ENCODE measurements at regions not wholly inside any gene's neighbourhood (a gene's known extent, or its start where the extent isn't known, plus 50 kb on each side); places are given as distances from the start of the nearest gene placed in this dataset.
"Not testable (repeated sequence)": the region's sequence is repeated elsewhere in the genome, so short reads cannot be mapped to it uniquely, and the experiment has no call there.

DNA sequence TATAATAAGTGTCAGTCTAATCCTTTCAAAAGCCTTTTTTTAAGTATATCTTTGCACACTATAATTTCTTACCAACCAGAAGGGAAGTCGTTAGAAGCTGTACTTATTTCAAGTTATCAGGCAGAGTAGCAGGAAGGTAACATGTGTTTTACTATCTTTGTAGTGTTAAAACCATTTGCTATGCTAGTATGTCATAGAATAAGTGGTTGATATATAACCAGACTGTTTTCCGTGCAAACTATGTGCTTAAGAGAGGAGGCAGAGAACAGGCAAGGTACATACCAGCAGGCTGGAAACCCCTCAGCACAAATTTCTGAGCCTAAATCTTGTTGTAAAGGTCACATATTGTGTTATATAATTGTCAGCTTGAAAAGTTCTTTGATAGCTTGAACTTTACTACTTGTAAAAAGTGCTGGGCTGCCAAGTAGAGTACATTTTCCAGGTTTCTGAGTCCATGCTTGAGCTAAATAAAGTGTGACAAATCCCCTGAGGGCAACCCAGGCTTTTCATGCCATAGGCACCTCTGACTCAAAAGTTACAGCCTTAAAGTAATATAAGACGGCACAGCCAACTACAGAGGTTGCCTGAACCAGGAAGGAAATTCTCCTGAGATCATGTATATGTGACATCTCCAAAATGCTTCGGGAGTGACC is 1297.4 kb downstream of the PCDH9 start:
- TF ChIP-seq, protein P1, sequence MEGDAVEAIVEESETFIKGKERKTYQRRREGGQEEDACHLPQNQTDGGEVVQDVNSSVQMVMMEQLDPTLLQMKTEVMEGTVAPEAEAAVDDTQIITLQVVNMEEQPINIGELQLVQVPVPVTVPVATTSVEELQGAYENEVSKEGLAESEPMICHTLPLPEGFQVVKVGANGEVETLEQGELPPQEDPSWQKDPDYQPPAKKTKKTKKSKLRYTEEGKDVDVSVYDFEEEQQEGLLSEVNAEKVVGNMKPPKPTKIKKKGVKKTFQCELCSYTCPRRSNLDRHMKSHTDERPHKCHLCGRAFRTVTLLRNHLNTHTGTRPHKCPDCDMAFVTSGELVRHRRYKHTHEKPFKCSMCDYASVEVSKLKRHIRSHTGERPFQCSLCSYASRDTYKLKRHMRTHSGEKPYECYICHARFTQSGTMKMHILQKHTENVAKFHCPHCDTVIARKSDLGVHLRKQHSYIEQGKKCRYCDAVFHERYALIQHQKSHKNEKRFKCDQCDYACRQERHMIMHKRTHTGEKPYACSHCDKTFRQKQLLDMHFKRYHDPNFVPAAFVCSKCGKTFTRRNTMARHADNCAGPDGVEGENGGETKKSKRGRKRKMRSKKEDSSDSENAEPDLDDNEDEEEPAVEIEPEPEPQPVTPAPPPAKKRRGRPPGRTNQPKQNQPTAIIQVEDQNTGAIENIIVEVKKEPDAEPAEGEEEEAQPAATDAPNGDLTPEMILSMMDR (IDR thresholded peaks at IDR 0.05), result no peak
- H3K79me2 ChIP-seq, result no peaks in the 10 kb centered on the region

DNA sequence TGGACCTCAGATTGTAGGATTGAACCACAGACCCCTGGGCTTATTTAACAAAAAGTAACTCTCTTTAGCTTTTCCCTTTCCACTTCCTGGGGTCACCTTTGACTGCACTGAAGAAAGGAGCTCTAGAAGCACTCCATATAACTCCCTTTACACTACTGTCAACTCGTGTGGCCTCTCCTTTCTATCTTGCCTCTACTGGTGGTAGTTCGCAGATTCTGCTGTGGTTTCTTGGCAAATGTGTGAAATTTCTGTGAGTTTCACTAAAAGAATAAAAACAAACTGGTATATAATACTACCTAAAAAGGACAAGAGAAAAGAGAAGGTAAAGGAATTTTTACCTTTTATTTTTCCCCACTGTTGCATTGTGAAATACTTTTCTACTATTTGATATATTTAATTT is 1298.1 kb downstream of the PCDH9 start:
- H3K27ac ChIP-seq, result no peak overlapping the region
- H3K9me3 ChIP-seq (ENCODE audit: control insufficient read depth, low read length), result no peaks in the 10 kb centered on the region
- no peaks in the 10 kb centered on the region for H3K27me3 ChIP-seq (ENCODE audit: control insufficient read depth, insufficient read depth, low read length)
- H3K79me2 ChIP-seq, result no peaks in the 10 kb centered on the region
- TF ChIP-seq, protein P1 (IDR thresholded peaks at IDR 0.05), result no peak
- no peaks in the 10 kb centered on the region for H3K36me3 ChIP-seq (ENCODE audit: control insufficient read depth, insufficient read depth, low read length)
- no peak overlapping the region for H3K4me2 ChIP-seq (ENCODE audit: low read length)
- no peak overlapping the region for H3K9ac ChIP-seq
- no peaks in the 10 kb centered on the region for H3K4me1 ChIP-seq
- no peak overlapping the region for H2AFZ ChIP-seq
- H3K4me3 ChIP-seq (ENCODE audit: low read depth, low read length), result no peak overlapping the region

More for the DNA sequence above, 1297.4 kb downstream of the PCDH9 start:
- Histone ChIP-seq H3K4me2 (ENCODE audit: low read length) (no peak overlapping the region), H3K4me1 (no peaks in the 10 kb centered on the region), H3K4me3 (ENCODE audit: low read depth, low read length) (no peak overlapping the region), H3K27me3 (ENCODE audit: control insufficient read depth, insufficient read depth, low read length) (no peaks in the 10 kb centered on the region), H3K27ac (no peak overlapping the region), H3K9me3 (ENCODE audit: control insufficient read depth, low read length) (no peaks in the 10 kb centered on the region), H2AFZ (no peak overlapping the region), H3K36me3 (ENCODE audit: control insufficient read depth, insufficient read depth, low read length) (no peaks in the 10 kb centered on the region), H3K9ac (no peak overlapping the region)

DNA sequence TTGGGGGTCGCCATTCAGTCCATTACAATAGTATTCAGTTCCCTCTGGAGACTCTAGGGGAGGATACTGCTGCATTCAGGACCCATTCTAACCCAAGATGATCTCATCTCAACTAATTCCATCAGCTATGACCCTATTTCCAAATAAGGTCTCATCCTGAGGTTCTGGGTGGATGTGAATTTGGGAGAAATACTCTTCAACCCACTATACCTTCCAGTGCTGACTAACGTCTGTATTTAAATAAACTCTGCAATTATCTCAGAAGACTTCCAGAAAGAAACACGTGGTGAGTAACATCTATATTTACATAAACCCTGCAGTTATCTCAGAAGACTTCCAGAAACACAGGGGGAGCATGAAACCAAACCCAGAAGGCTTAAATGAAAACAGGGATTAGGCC is 1300.7 kb downstream of the PCDH9 start:
- H2AFZ ChIP-seq, result no peak overlapping the region
- H3K27me3 ChIP-seq (ENCODE audit: control insufficient read depth, insufficient read depth, low read length), result no peaks in the 10 kb centered on the region
- H3K79me2 ChIP-seq, result no peaks in the 10 kb centered on the region
- H3K9me3 ChIP-seq (ENCODE audit: control insufficient read depth, low read length), result no peaks in the 10 kb centered on the region
- TF ChIP-seq, protein P1 (IDR thresholded peaks at IDR 0.05), result no peak
- no peak overlapping the region for H3K4me2 ChIP-seq (ENCODE audit: low read length)
- H3K4me3 ChIP-seq (ENCODE audit: low read depth, low read length), result no peak overlapping the region
- no peaks in the 10 kb centered on the region for H3K4me1 ChIP-seq
- no peaks in the 10 kb centered on the region for H3K36me3 ChIP-seq (ENCODE audit: control insufficient read depth, insufficient read depth, low read length)
- no peak overlapping the region for H3K27ac ChIP-seq
- H3K9ac ChIP-seq, result no peak overlapping the region

DNA sequence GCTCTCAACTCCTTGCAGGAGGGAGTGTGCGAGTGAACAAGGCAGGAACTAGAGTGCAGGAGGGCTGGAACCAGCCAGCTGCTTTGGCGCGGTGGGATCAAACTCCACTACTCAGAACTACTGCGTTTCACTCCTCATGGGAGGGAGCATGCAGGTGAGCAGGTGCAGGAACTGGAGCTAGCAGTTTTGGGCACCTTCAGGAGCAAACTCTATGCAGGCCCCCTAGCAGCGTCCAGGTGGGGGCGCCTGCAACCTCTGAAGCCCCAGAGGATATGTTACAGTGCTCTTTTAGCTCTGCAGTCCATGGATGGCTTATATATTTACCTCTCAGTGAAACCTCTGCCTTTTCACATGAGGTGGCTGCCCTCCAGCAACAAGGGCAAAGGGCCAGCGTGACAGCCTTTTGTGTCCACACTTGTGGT is 1303.4 kb downstream of the PCDH9 start:
- Histone ChIP-seq H3K27ac (no peak overlapping the region), H3K9ac (no peak overlapping the region), H2AFZ (no peak overlapping the region), H3K4me1 (no peaks in the 10 kb centered on the region), H3K79me2 (no peaks in the 10 kb centered on the region), H3K9me3 (ENCODE audit: control insufficient read depth, low read length) (no peaks in the 10 kb centered on the region), H3K36me3 (ENCODE audit: control insufficient read depth, insufficient read depth, low read length) (no peaks in the 10 kb centered on the region), H3K4me3 (ENCODE audit: low read depth, low read length) (no peak overlapping the region), H3K27me3 (ENCODE audit: control insufficient read depth, insufficient read depth, low read length) (no peaks in the 10 kb centered on the region), H3K4me2 (ENCODE audit: low read length) (no peak overlapping the region)
- TF ChIP-seq, protein P1 (IDR thresholded peaks at IDR 0.05), result no peak

DNA sequence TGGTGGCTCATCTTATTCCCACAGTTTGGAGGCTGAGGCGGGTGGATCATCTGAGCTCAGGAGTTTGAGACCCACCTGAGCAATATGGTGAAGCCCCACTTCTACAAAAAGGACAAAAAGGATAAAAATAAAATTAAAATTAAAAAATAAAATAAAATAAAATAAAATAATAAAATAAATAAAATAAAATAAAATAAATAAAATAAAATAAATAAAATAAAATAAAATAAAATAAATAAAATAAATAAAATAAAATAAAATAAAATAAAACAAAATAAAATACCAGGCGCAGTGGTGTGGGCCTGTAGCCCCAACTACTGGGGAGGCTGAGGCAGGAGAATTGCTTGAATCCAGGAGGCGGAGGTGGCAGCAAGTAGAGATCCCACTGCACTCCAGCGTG is 1307.3 kb downstream of the PCDH9 start:
- not testable (repeated sequence) for H3K4me2 ChIP-seq (ENCODE audit: low read length); H3K27me3 ChIP-seq (ENCODE audit: control insufficient read depth, insufficient read depth, low read length); H3K4me3 ChIP-seq (ENCODE audit: low read depth, low read length); H3K4me1 ChIP-seq; H3K9ac ChIP-seq; H3K36me3 ChIP-seq (ENCODE audit: control insufficient read depth, insufficient read depth, low read length); H3K79me2 ChIP-seq; H3K9me3 ChIP-seq (ENCODE audit: control insufficient read depth, low read length); H3K27ac ChIP-seq; H2AFZ ChIP-seq

Data from parathyroid adenoma (tissue), 2 donors.